Suprapubic skin (tissue), 4 donors: ENCODE measurements at regions not wholly inside any gene's neighbourhood (a gene's known extent, or its start where the extent isn't known, plus 50 kb on each side); places are given as distances from the start of the nearest gene placed in this dataset.

Experiments
- DNase-seq, 2 donors: peaks; one replicate each; pipeline ENCODE4 v3.0.0-alpha.2; 2019; ENCODE audit warnings: low spot score in 2 of 2
- H3K27ac ChIP-seq: fragments of 200-600 bp; sonication (generic); one replicate; pipeline ENCODE4 v1.5.1; 2019
- H3K27me3 ChIP-seq: fragments of 200-600 bp; sonication (generic); one replicate; pipeline ENCODE4 v1.5.1; 2019
- H3K36me3 ChIP-seq: fragments of 200-600 bp; sonication (generic); one replicate; pipeline ENCODE4 v1.5.1; 2019
- H3K4me1 ChIP-seq: fragments of 200-600 bp; sonication (generic); one replicate; pipeline ENCODE4 v1.5.1; 2019
- H3K4me3 ChIP-seq: fragments of 200-600 bp; sonication (generic); one replicate; pipeline ENCODE4 v1.5.1; 2019; ENCODE audit warnings: mild to moderate bottlenecking
- H3K9me3 ChIP-seq: fragments of 200-600 bp; sonication (generic); one replicate; pipeline ENCODE4 v1.5.1; 2019
- EP300 ChIP-seq: sonication (generic); formaldehyde crosslinking; IDR thresholded peaks from one replicate; pipeline ENCODE4 v1.6.1; 2017; ENCODE audit warnings: antibody characterized with exemption
- POLR2A ChIP-seq, 2 donors: fragments of 450-650 bp; IDR thresholded peaks; one replicate each; pipeline ENCODE4 v1.6.1; 2017; ENCODE audit warnings: antibody characterized with exemption in 2 of 2, mild to moderate bottlenecking in 2 of 2, moderate library complexity in 2 of 2
- POLR2AphosphoS5 ChIP-seq, 3 donors: sonication (generic); formaldehyde crosslinking; IDR thresholded peaks; one replicate each; pipeline ENCODE4 v1.6.1; 2017; ENCODE audit warnings: antibody characterized with exemption in 3 of 3
- WGBS: methylation state at CpG from one replicate; pipeline ENCODE4 v1.1.5; 2018; 5-methylcytosine and 5-hydroxymethylcytosine counted together
- TF ChIP-seq, protein P1 (sequence below), 2 donors: fragments of 200-600 bp in 1 of 2; fragments of 450-650 bp in 1 of 2; sonication (generic) in 1 of 2; IDR thresholded peaks; one replicate each; pipeline ENCODE4 v1.5.1; 2016 to 2019; ENCODE audit warnings: antibody characterized with exemption in 2 of 2, mild to moderate bottlenecking in 1 of 2, moderate library complexity in 1 of 2

DNA sequence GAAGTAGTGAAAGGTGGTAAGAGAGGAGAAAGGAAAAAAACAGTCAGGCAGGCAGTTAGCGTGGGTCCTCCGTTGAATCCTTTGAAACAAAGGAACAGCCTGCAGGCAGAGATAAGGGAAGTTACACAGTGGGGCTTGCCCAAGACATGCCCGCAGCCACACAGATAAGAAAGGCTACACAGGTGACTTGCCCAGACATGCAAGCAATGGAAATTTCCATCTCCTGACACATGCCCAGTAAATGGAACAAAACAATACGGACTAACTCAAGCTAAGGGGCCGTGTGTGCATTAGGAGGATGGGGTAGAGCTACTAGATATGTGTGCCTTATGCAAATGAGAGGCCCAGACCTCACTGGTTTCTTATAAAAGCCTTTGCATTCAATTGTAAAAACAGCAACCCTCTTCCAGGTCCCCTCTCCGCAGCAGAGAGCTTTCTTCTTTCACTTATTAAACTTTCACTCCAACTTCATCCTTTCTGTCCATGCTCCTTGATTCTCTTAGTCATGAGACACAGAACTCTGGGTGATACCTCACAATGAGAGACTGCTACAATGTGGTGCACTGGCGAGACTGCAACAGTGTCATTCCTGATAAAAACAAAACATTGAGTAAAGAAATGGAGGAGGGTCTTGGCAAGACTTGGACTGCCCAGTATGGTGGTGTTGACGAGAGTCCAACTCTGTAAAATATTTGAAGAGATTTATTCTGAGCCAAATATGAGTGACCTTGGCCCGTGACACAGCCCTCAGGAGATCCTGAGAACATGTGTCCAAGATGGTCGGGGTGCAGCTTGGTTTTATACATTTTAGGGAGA lies 997.4 kb upstream of the PRKX start:
- TF ChIP-seq POLR2A (IDR thresholded peaks at IDR 0.05): no peak
- no peak for TF ChIP-seq POLR2AphosphoS5 (IDR thresholded peaks at IDR 0.05)
- TF ChIP-seq, protein P1, sequence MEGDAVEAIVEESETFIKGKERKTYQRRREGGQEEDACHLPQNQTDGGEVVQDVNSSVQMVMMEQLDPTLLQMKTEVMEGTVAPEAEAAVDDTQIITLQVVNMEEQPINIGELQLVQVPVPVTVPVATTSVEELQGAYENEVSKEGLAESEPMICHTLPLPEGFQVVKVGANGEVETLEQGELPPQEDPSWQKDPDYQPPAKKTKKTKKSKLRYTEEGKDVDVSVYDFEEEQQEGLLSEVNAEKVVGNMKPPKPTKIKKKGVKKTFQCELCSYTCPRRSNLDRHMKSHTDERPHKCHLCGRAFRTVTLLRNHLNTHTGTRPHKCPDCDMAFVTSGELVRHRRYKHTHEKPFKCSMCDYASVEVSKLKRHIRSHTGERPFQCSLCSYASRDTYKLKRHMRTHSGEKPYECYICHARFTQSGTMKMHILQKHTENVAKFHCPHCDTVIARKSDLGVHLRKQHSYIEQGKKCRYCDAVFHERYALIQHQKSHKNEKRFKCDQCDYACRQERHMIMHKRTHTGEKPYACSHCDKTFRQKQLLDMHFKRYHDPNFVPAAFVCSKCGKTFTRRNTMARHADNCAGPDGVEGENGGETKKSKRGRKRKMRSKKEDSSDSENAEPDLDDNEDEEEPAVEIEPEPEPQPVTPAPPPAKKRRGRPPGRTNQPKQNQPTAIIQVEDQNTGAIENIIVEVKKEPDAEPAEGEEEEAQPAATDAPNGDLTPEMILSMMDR (IDR thresholded peaks at IDR 0.05): no peak
- no peak for TF ChIP-seq EP300
- Histone ChIP-seq H3K9me3 (no peaks in the 10 kb centered on the region), H3K36me3 (no peaks in the 10 kb centered on the region), H3K4me3 (no peak overlapping the region), H3K27me3 (no peaks in the 10 kb centered on the region), H3K27ac (no peak overlapping the region), H3K4me1 (no peaks in the 10 kb centered on the region)
- WGBS: 61% methylated on average over 10 of the region's 10 CpGs
- no peak for DNase-seq

DNA sequence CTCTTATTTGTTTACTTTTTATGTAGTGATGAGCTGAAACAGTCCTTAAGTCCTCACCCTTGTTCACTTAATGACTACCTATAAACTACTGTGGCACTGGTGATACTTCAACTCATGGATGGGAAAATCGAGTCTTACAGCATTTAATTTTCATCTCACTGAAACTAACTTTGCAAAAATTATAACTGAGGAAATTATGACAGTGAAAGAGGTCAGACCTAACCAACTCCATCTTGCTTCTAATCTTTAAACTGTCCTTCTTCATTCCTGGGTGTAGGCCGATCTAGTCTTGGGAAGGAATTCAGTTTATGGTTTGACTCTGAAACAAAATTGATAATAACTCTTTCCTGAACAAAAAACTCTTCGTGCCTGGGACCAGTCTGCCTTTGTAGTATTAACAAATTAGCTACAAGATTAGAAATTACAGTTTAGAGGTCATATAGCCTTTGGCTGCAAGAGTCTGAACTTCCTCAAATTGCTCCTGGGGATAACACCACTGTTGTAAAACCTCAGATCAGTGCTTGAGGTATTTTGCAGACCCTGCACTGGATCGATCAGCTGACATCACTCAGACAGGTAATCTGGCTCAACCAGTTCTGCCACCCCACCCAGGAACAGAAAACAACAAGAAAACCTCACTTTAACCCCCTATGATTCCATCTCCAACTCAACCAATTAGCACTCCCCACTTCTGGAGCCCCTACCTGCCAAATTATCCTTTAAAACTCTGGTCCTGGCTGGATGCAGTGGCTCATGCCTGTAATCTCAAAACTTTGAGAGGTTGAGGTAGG lies 995.7 kb upstream of the PRKX start:
- no peaks in the 10 kb centered on the region for H3K27me3 ChIP-seq
- H3K36me3 ChIP-seq: no peaks in the 10 kb centered on the region
- H3K4me3 ChIP-seq: no peak overlapping the region
- no peak overlapping the region for H3K27ac ChIP-seq
- no peaks in the 10 kb centered on the region for H3K4me1 ChIP-seq
- 41% methylated on average over 4 of the region's 4 CpGs for WGBS
- TF ChIP-seq POLR2AphosphoS5 (IDR thresholded peaks at IDR 0.05): no peak
- no peak for TF ChIP-seq POLR2A (IDR thresholded peaks at IDR 0.05)
- H3K9me3 ChIP-seq: no peaks in the 10 kb centered on the region
- no peak for DNase-seq

DNA sequence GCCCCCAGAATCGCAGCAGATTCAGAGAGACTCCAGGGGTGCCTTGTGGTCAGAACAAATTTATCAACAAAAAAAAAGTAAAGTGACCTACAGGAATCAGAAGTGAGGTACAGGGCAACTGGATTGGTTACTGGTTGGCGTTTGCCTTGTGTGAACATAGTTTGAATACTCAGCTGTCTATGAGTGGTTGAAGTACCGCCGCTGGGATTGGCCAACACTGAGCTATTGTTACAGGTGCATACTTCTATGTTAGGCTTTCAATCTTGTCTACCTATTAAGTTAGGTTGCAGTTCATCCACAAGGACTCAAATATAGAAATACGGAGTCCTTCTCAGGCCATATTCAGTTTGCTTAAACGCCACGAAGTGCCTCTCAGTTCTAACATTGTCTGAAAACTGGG lies 993.5 kb upstream of the PRKX start:
- TF ChIP-seq POLR2A (IDR thresholded peaks at IDR 0.05): no peak
- no peak for TF ChIP-seq POLR2AphosphoS5 (IDR thresholded peaks at IDR 0.05)
- TF ChIP-seq EP300: no peak
- TF ChIP-seq, protein P1 (IDR thresholded peaks at IDR 0.05): no peak
- H3K36me3 ChIP-seq: no peaks in the 10 kb centered on the region
- H3K4me3 ChIP-seq: no peak overlapping the region
- H3K27me3 ChIP-seq: no peaks in the 10 kb centered on the region
- no peaks in the 10 kb centered on the region for H3K9me3 ChIP-seq
- no peaks in the 10 kb centered on the region for H3K4me1 ChIP-seq
- WGBS: 91% methylated on average over 7 of the region's 7 CpGs
- no peak overlapping the region for H3K27ac ChIP-seq
- no peak for DNase-seq

DNA sequence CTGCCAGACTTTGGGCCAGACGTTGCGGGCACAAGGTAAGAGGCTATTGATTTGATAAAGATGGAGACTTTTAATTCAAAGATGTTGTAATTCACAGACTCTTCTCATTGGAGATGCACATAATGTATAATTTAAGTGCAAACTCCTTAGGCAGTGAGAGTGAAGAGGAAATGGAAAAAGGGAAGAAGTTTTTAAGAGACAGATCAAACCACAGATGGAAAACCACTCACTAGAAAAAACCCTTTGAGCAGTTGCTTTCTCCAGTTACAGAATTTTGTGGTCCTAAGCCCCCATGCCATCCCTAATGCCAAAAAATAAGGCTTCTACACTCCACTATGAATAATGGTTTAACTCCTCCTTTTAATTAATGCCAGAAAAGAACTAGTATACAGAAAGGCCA lies 977.1 kb upstream of the PRKX start:
- H3K27ac ChIP-seq: no peak overlapping the region
- 96% methylated on average over 2 of the region's 2 CpGs for WGBS
- H3K4me3 ChIP-seq: no peak overlapping the region

DNA sequence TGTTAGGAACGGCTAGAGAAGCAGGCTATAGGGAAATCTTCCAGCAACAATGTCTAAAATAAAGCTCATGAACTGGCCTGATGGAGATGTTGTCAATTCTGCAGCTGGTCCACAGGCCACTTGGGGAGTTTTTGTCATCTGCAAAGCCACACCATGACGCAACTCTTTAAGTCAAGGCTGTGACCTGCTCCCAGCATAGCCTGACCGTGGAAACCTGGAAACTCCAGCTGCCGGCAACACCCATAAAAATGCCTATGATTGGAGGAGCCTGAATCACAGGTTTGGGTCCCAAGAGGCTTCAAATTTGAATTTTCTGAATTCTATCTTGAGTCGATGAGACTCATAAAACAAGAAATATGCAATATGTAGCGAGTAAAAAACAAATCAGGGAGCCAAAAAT lies 969.2 kb upstream of the PRKX start:
- WGBS: 60% methylated on average over 6 of the region's 6 CpGs
- Histone ChIP-seq H3K36me3 (no peaks in the 10 kb centered on the region), H3K27me3 (no peaks in the 10 kb centered on the region), H3K4me3 (no peak overlapping the region), H3K9me3 (no peaks in the 10 kb centered on the region), H3K4me1 (no peaks in the 10 kb centered on the region), H3K27ac (no peak overlapping the region)
- no peak for DNase-seq
- no peak for TF ChIP-seq EP300
- TF ChIP-seq, protein P1 (IDR thresholded peaks at IDR 0.05): no peak
- no peak for TF ChIP-seq POLR2AphosphoS5 (IDR thresholded peaks at IDR 0.05)
- TF ChIP-seq POLR2A (IDR thresholded peaks at IDR 0.05): no peak

More for the DNA sequence above, 977.1 kb upstream of the PRKX start:
- H3K27me3 ChIP-seq: no peaks in the 10 kb centered on the region
- no peaks in the 10 kb centered on the region for H3K4me1 ChIP-seq
- H3K36me3 ChIP-seq: no peaks in the 10 kb centered on the region
- no peak for TF ChIP-seq POLR2AphosphoS5 (IDR thresholded peaks at IDR 0.05)
- no peak for TF ChIP-seq EP300
- no peak for TF ChIP-seq POLR2A (IDR thresholded peaks at IDR 0.05)
- TF ChIP-seq, protein P1 (IDR thresholded peaks at IDR 0.05): no peak
- no peaks in the 10 kb centered on the region for H3K9me3 ChIP-seq
- DNase-seq: no peak
